ENCODE measurements at regions not wholly inside any gene's neighbourhood (a gene's known extent, or its start where the extent isn't known, plus 50 kb on each side); places are given as distances from the start of the nearest gene placed in this dataset.

GRCh38 chr9:129232839-129233591 is 55.0 kb upstream of the IER5L start:
- DNase-seq (ENCODE audit: extremely low read depth, low read depth) = no peak

DNA sequence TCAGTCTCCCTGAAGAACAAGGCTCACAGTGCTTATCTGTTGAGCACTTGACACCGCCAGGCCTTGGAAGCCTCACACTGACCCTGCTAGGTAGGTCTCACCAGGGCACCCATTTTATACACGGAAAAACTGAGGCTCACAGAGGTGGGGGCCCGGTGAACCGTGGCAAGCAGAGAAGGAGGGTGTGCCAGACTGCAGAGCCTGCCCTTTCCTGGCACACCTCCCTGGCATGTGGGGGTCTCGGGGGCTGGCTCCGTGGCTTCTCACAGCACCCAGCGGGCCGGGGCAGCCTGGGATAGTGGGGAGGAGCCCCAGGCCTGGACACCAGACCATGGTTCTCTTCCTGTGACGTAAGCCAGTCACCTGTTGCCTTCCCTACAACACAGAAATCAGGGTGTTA is 53.7 kb upstream of the IER5L start:
- no peak for DNase-seq (ENCODE audit: extremely low read depth, low read depth)

- no peak for DNase-seq (ENCODE audit: extremely low read depth, low read depth)
These were observed 53.1 kb upstream of the IER5L start for GRCh38 chr9:129231022-129231739.

GRCh38 chr9:129230302-129230701 is 52.2 kb upstream of the IER5L start:
- DNase-seq (ENCODE audit: extremely low read depth, low read depth) = no peak

Small RNAs in the stretch of these regions (small RNA-seq; reads per million reads assigned to genes)
- gene AL353803.5 = 0 reads per million in 2 experiments
- gene RN7SL159P = 0 reads per million in 2 experiments

Data from NCI-H460 (cell line).